ENCODE measurements at regions not wholly inside any gene's neighbourhood (a gene's known extent, or its start where the extent isn't known, plus 50 kb on each side); places are given as distances from the start of the nearest gene placed in this dataset.
"Not testable (repeated sequence)": the region's sequence is repeated elsewhere in the genome, so short reads cannot be mapped to it uniquely, and the experiment has no call there.

GRCh38 chr9:38486056-38486615 is 61.9 kb upstream of the IGFBPL1 start:
- Mint-ChIP-seq H3K4me1 (ENCODE audit: insufficient read depth, unreplicated experiment) (peaks cover 8% of the 10 kb centered on the region), H3K27me3 (ENCODE audit: insufficient read depth, unreplicated experiment) (no peaks in the 10 kb centered on the region), H3K4me3 (ENCODE audit: unreplicated experiment) (no peak overlapping the region), H3K36me3 (ENCODE audit: insufficient read depth, unreplicated experiment) (no peaks in the 10 kb centered on the region), H3K9me3 (ENCODE audit: unreplicated experiment) (no peaks in the 10 kb centered on the region), H3K27ac (ENCODE audit: low read depth, unreplicated experiment) (no peak overlapping the region)
- ChIA-PET CTCF (no interaction called here), POLR2A (no interaction called here)
- no peak for TF ChIP-seq CTCF (IDR thresholded peaks at IDR 0.05; ENCODE audit: unreplicated experiment)
- no TSS peak for BruUV-seq (replicated peaks)
- intact Hi-C loops (cut with micrococcal nuclease) = no loop called here
- no peak for DNase-seq (ENCODE audit: unreplicated experiment)

- H3K36me3 Mint-ChIP-seq (ENCODE audit: insufficient read depth, unreplicated experiment); H3K4me3 Mint-ChIP-seq (ENCODE audit: unreplicated experiment); intact Hi-C loops (cut with micrococcal nuclease); BruUV-seq (replicated peaks); H3K9me3 Mint-ChIP-seq (ENCODE audit: unreplicated experiment); H3K27me3 Mint-ChIP-seq (ENCODE audit: insufficient read depth, unreplicated experiment); DNase-seq (ENCODE audit: unreplicated experiment); H3K27ac Mint-ChIP-seq (ENCODE audit: low read depth, unreplicated experiment); CTCF ChIA-PET; H3K4me1 Mint-ChIP-seq (ENCODE audit: insufficient read depth, unreplicated experiment): not testable (repeated sequence)
- POLR2A ChIA-PET = interaction anchor here (0.7 kb wide), 1 partner anchor 16 kb away, joined by 3 read pairs; no protein-coding TSS in a partner anchor
Observed at GRCh38 chr9:38484076-38484665, 59.9 kb upstream of the IGFBPL1 start.

DNA sequence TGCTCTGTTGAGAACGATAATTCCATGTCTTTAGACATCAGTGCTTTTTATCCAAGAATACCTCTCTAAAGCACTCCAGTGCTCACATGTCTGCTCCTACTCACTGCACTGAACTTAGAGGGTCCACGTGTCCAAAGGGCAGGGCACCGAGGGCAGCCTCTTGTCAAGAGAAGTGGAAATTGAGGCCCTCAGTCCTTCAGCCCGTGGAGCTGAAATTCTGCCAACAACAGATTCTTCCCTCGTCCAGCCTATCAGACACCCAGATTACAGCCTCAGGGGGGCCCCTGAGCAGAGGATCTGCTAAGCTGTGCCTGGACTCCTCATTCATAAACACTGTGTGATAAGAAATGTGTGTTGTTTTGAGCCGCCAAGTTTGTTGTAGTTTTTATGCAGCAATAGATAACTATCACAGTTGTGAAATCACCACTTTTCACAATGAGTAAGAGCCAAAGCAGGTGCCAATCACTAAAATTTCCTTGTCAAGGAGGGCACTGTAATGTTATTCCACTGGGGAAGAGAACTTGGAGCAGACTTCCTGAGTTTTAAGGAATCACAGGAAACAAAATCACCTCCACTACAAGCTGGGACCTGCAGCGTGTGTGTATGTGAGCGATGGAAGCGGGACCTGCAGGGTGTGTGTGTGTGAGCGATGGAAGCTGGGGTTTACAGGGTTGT is 58.8 kb upstream of the IGFBPL1 start:
- no peaks in the 10 kb centered on the region for H3K27me3 Mint-ChIP-seq (ENCODE audit: insufficient read depth, unreplicated experiment)
- peaks cover 8% of the 10 kb centered on the region for H3K4me1 Mint-ChIP-seq (ENCODE audit: insufficient read depth, unreplicated experiment)
- peak; percentile 54 for DNase-seq (ENCODE audit: unreplicated experiment)
- no peaks in the 10 kb centered on the region for H3K36me3 Mint-ChIP-seq (ENCODE audit: insufficient read depth, unreplicated experiment)
- CTCF ChIA-PET = interaction anchor here (0.6 kb wide), 1 partner anchor 60 kb away, joined by 3 read pairs; no protein-coding TSS in a partner anchor
- intact Hi-C loops (cut with micrococcal nuclease) = no loop called here
- POLR2A ChIA-PET = no interaction called here
- H3K4me3 Mint-ChIP-seq (ENCODE audit: unreplicated experiment) = no peak overlapping the region
- no peak for TF ChIP-seq CTCF (IDR thresholded peaks at IDR 0.05; ENCODE audit: unreplicated experiment)
- BruUV-seq (replicated peaks) = no TSS peak
- no peak overlapping the region for H3K27ac Mint-ChIP-seq (ENCODE audit: low read depth, unreplicated experiment)
- H3K9me3 Mint-ChIP-seq (ENCODE audit: unreplicated experiment) = no peaks in the 10 kb centered on the region

GRCh38 chr9:38478211-38478610 is 54.0 kb upstream of the IGFBPL1 start:
- ChIA-PET POLR2A (no interaction called here), CTCF (no interaction called here)
- peaks cover 9% of the 10 kb centered on the region for H3K9me3 Mint-ChIP-seq (ENCODE audit: unreplicated experiment)
- H3K27ac Mint-ChIP-seq (ENCODE audit: low read depth, unreplicated experiment) = no peak overlapping the region
- no peaks in the 10 kb centered on the region for H3K27me3 Mint-ChIP-seq (ENCODE audit: insufficient read depth, unreplicated experiment)
- no peak for TF ChIP-seq CTCF (IDR thresholded peaks at IDR 0.05; ENCODE audit: unreplicated experiment)
- no peak overlapping the region for H3K4me3 Mint-ChIP-seq (ENCODE audit: unreplicated experiment)
- H3K4me1 Mint-ChIP-seq (ENCODE audit: insufficient read depth, unreplicated experiment) = peaks cover 8% of the 10 kb centered on the region
- no peak for DNase-seq (ENCODE audit: unreplicated experiment)
- intact Hi-C loops (cut with micrococcal nuclease) = no loop called here
- BruUV-seq (replicated peaks) = no TSS peak
- H3K36me3 Mint-ChIP-seq (ENCODE audit: insufficient read depth, unreplicated experiment) = no peaks in the 10 kb centered on the region

- intact Hi-C loops (cut with micrococcal nuclease) = not testable (repeated sequence)
Observed at GRCh38 chr9:38474476-38474875, 50.2 kb upstream of the IGFBPL1 start.

More at GRCh38 chr9:38474476-38474875, 50.2 kb upstream of the IGFBPL1 start:
- POLR2A ChIA-PET; H3K36me3 Mint-ChIP-seq (ENCODE audit: insufficient read depth, unreplicated experiment); H3K27me3 Mint-ChIP-seq (ENCODE audit: insufficient read depth, unreplicated experiment); H3K27ac Mint-ChIP-seq (ENCODE audit: low read depth, unreplicated experiment); BruUV-seq (replicated peaks); H3K4me3 Mint-ChIP-seq (ENCODE audit: unreplicated experiment); H3K9me3 Mint-ChIP-seq (ENCODE audit: unreplicated experiment): not testable (repeated sequence)
- CTCF ChIA-PET = interaction anchor here (0.6 to 1.1 kb wide), 3 partner anchors 55 to 195 kb away, joined by 3 read pairs; no protein-coding TSS in a partner anchor
- H3K4me1 Mint-ChIP-seq (ENCODE audit: insufficient read depth, unreplicated experiment) = peaks cover 11% of the 10 kb centered on the region
- peak; percentile 29 for DNase-seq (ENCODE audit: unreplicated experiment)
